ENCODE measurements at regions not wholly inside any gene's neighbourhood (a gene's known extent, or its start where the extent isn't known, plus 50 kb on each side); places are given as distances from the start of the nearest gene placed in this dataset.
A peak's percentile ranks its signal among the peaks of the same experiment; 100 is the strongest.

DNA sequence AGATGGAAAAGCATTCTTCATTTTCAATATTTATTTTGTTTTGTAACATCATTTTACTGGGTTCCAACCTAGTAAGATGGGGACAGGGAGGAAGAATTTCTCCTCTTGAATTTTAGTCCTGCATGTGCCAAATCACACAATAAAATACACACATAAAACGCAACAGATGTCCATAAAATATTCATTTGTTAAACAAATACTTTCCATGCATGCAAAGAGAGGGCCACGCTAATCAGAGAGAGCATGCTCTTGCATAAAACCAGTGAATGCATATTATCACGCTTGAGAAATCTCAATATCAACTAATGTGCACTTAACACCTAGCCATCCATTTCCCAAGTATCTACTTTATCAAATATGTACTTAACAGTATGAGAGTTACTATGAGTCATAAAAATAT is 212.6 kb upstream of the TARS1 start:
- H3K9me3 ChIP-seq (ENCODE audit: insufficient read depth, low read depth, low read length) = no peaks in the 10 kb centered on the region
- no peak overlapping the region for H2AK5ac ChIP-seq (ENCODE audit: low read length)
- WGBS (ENCODE audit: extremely low coverage, insufficient coverage, insufficient read length) = no CpG with 5 or more reads among the region's 3 CpGs
- no peak overlapping the region for H4K8ac ChIP-seq (ENCODE audit: low read depth, low read length)
- no peak overlapping the region for H4K91ac ChIP-seq (ENCODE audit: low read depth, low read length)
- no peak overlapping the region for H2BK120ac ChIP-seq (ENCODE audit: insufficient read depth, low read length, poor library complexity)
- H4K12ac ChIP-seq (ENCODE audit: low read depth, low read length) = no peak overlapping the region
- no peaks in the 10 kb centered on the region for H3K27me3 ChIP-seq (ENCODE audit: insufficient read depth, low read length)
- DNase-seq = no peak
- H3K4me3 ChIP-seq (ENCODE audit: low read depth, low read length) = no peak overlapping the region
- no peak overlapping the region for H3K4me2 ChIP-seq (ENCODE audit: low read length)
- H3K27ac ChIP-seq (ENCODE audit: low read depth, low read length) = no peak overlapping the region
- no peaks in the 10 kb centered on the region for H3K79me2 ChIP-seq (ENCODE audit: control insufficient read depth, insufficient read depth, low read length, poor library complexity)
- H2BK12ac ChIP-seq (ENCODE audit: low read length) = no peak overlapping the region
- no peak overlapping the region for H2BK5ac ChIP-seq (ENCODE audit: low read depth, low read length, poor library complexity)
- no peak overlapping the region for H3K9ac ChIP-seq (ENCODE audit: low read length)
- H3K23ac ChIP-seq (ENCODE audit: low read length) = no peak overlapping the region
- H3K36me3 ChIP-seq (ENCODE audit: control insufficient read depth in 1 of 2, insufficient read depth in 2 of 2, low read length in 2 of 2) = no peaks in the 10 kb centered on the region
- H3K79me1 ChIP-seq (ENCODE audit: low read length) = no peaks in the 10 kb centered on the region
- no peak overlapping the region for H2AFZ ChIP-seq (ENCODE audit: insufficient read depth, low read length, poor library complexity)
- no peak overlapping the region for H3K4ac ChIP-seq (ENCODE audit: low read depth, low read length)
- no peaks in the 10 kb centered on the region for H3K4me1 ChIP-seq (ENCODE audit: control insufficient read depth in 1 of 2, insufficient read depth in 2 of 2, low read length in 2 of 2)
- H3K14ac ChIP-seq (ENCODE audit: low read length) = no peak overlapping the region
- no peak overlapping the region for H3K18ac ChIP-seq (ENCODE audit: low read length)

DNA sequence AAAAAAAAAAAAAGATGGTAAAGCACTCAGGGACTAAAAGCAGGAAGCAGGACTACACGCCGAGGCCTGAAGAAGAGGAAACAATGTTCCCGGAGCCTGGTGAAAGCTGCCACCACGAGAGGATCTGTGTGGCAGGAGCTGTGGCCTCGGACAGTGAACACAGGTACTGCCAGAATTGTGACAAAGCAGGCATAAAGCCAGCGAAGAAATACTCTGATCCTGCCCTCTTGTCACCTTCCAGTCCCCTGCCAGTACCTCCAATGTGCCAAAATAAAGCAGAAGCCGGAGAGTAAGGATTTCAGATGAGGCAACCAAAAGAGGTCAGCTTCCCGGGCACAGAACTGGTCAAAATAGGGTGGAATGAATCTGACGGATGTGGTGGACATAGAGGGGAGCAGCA is 211.5 kb upstream of the TARS1 start:
- DNase-seq = no peak
- WGBS (ENCODE audit: extremely low coverage, insufficient coverage, insufficient read length) = no CpG with 5 or more reads among the region's 9 CpGs
- Histone ChIP-seq H2AK5ac (ENCODE audit: low read length) (no peak overlapping the region), H3K79me2 (ENCODE audit: control insufficient read depth, insufficient read depth, low read length, poor library complexity) (no peaks in the 10 kb centered on the region), H3K14ac (ENCODE audit: low read length) (no peak overlapping the region), H2AFZ (ENCODE audit: insufficient read depth, low read length, poor library complexity) (no peak overlapping the region), H3K23ac (ENCODE audit: low read length) (no peak overlapping the region), H3K4me1 (ENCODE audit: control insufficient read depth in 1 of 2, insufficient read depth in 2 of 2, low read length in 2 of 2) (no peaks in the 10 kb centered on the region), H4K91ac (ENCODE audit: low read depth, low read length) (peak overlapping the region; percentile 17), H3K27me3 (ENCODE audit: insufficient read depth, low read length) (no peaks in the 10 kb centered on the region), H3K9me3 (ENCODE audit: insufficient read depth, low read depth, low read length) (no peaks in the 10 kb centered on the region), H3K4ac (ENCODE audit: low read depth, low read length) (no peak overlapping the region), H3K27ac (ENCODE audit: low read depth, low read length) (no peak overlapping the region), H3K79me1 (ENCODE audit: low read length) (no peaks in the 10 kb centered on the region), H2BK120ac (ENCODE audit: insufficient read depth, low read length, poor library complexity) (no peak overlapping the region), H3K18ac (ENCODE audit: low read length) (no peak overlapping the region), H2BK12ac (ENCODE audit: low read length) (no peak overlapping the region), H4K8ac (ENCODE audit: low read depth, low read length) (no peak overlapping the region), H3K36me3 (ENCODE audit: control insufficient read depth in 1 of 2, insufficient read depth in 2 of 2, low read length in 2 of 2) (no peaks in the 10 kb centered on the region), H3K4me2 (ENCODE audit: low read length) (no peak overlapping the region), H2BK5ac (ENCODE audit: low read depth, low read length, poor library complexity) (no peak overlapping the region), H4K12ac (ENCODE audit: low read depth, low read length) (no peak overlapping the region), H3K4me3 (ENCODE audit: low read depth, low read length) (no peak overlapping the region), H3K9ac (ENCODE audit: low read length) (no peak overlapping the region)

DNA sequence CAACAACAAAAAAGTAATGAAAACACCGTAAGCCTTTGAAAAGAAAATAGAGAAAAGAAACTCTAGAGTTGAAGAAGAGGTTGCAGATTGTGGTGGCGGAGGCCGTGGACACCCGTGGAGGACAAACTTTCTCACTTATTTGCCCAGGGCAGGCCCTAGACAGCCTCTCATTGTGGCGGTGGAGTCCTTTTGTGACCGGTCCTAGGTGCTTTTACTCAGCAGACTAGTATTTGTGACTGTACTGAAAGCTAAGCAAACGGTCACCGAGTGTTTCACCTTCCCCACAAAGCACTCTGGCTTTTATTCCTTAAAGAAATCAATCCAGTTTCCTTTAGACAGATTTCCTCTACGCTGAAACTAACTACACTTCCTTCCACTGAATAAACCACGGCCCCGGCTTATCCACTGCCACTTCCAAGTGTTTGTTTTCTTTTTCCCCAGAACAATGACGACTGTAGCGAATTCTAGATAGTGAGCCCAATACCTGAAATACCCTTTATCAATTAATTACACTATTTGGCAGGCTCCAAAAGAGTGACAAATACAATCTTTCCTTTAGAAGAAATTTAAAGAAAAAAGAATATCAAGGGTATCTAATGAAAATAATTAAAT is 210.2 kb upstream of the TARS1 start:
- H2AK5ac ChIP-seq (ENCODE audit: low read length) = no peak overlapping the region
- H3K79me1 ChIP-seq (ENCODE audit: low read length) = no peaks in the 10 kb centered on the region
- H3K79me2 ChIP-seq (ENCODE audit: control insufficient read depth, insufficient read depth, low read length, poor library complexity) = no peaks in the 10 kb centered on the region
- no peaks in the 10 kb centered on the region for H3K36me3 ChIP-seq (ENCODE audit: control insufficient read depth in 1 of 2, insufficient read depth in 2 of 2, low read length in 2 of 2)
- no peak overlapping the region for H2BK120ac ChIP-seq (ENCODE audit: insufficient read depth, low read length, poor library complexity)
- no peaks in the 10 kb centered on the region for H3K27me3 ChIP-seq (ENCODE audit: insufficient read depth, low read length)
- no CpG with 5 or more reads among the region's 13 CpGs for WGBS (ENCODE audit: extremely low coverage, insufficient coverage, insufficient read length)
- no peak for DNase-seq
- H2AFZ ChIP-seq (ENCODE audit: insufficient read depth, low read length, poor library complexity) = no peak overlapping the region
- H3K18ac ChIP-seq (ENCODE audit: low read length) = no peak overlapping the region
- H3K14ac ChIP-seq (ENCODE audit: low read length) = no peak overlapping the region
- no peak overlapping the region for H4K91ac ChIP-seq (ENCODE audit: low read depth, low read length)
- H3K27ac ChIP-seq (ENCODE audit: low read depth, low read length) = no peak overlapping the region
- H3K4ac ChIP-seq (ENCODE audit: low read depth, low read length) = no peak overlapping the region
- no peak overlapping the region for H3K4me2 ChIP-seq (ENCODE audit: low read length)
- no peak overlapping the region for H2BK5ac ChIP-seq (ENCODE audit: low read depth, low read length, poor library complexity)
- no peak overlapping the region for H3K4me3 ChIP-seq (ENCODE audit: low read depth, low read length)
- no peak overlapping the region for H3K23ac ChIP-seq (ENCODE audit: low read length)
- no peaks in the 10 kb centered on the region for H3K4me1 ChIP-seq (ENCODE audit: control insufficient read depth in 1 of 2, insufficient read depth in 2 of 2, low read length in 2 of 2)
- no peak overlapping the region for H4K12ac ChIP-seq (ENCODE audit: low read depth, low read length)
- no peak overlapping the region for H4K8ac ChIP-seq (ENCODE audit: low read depth, low read length)
- H2BK12ac ChIP-seq (ENCODE audit: low read length) = no peak overlapping the region
- H3K9ac ChIP-seq (ENCODE audit: low read length) = no peak overlapping the region
- H3K9me3 ChIP-seq (ENCODE audit: insufficient read depth, low read depth, low read length) = no peaks in the 10 kb centered on the region

DNA sequence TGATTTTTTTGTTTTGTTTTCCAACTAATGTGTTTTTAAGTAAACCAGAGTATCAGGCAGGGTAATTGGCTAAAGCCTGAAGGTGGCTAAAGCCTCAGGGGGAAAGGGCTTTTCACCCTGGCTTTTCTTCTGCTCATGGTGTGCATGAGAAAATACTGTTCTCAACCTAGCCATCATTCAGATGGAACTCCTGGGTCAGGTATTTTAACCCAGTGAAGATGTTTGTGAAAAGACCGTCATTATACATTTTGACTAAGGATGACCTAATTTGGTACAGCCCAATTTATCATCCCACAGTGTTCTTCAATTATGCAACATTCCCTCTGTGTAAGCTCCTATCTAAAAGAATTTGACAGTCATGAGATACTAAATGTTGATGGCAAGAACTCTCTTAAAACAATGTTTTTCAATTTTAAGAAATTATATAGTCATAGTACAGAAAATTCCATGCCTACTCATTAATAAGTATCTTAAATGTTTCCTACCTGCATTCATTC is 209.5 kb upstream of the TARS1 start:
- Histone ChIP-seq H4K8ac (ENCODE audit: low read depth, low read length) (no peak overlapping the region), H3K9ac (ENCODE audit: low read length) (no peak overlapping the region), H3K4me1 (ENCODE audit: control insufficient read depth in 1 of 2, insufficient read depth in 2 of 2, low read length in 2 of 2) (no peaks in the 10 kb centered on the region), H3K27me3 (ENCODE audit: insufficient read depth, low read length) (no peaks in the 10 kb centered on the region), H3K4me3 (ENCODE audit: low read depth, low read length) (no peak overlapping the region), H3K79me2 (ENCODE audit: control insufficient read depth, insufficient read depth, low read length, poor library complexity) (no peaks in the 10 kb centered on the region), H3K23ac (ENCODE audit: low read length) (no peak overlapping the region), H3K36me3 (ENCODE audit: control insufficient read depth in 1 of 2, insufficient read depth in 2 of 2, low read length in 2 of 2) (no peaks in the 10 kb centered on the region), H2BK120ac (ENCODE audit: insufficient read depth, low read length, poor library complexity) (no peak overlapping the region), H3K18ac (ENCODE audit: low read length) (no peak overlapping the region), H4K12ac (ENCODE audit: low read depth, low read length) (no peak overlapping the region), H2AFZ (ENCODE audit: insufficient read depth, low read length, poor library complexity) (no peak overlapping the region), H3K14ac (ENCODE audit: low read length) (no peak overlapping the region), H3K9me3 (ENCODE audit: insufficient read depth, low read depth, low read length) (no peaks in the 10 kb centered on the region), H2BK5ac (ENCODE audit: low read depth, low read length, poor library complexity) (no peak overlapping the region), H2AK5ac (ENCODE audit: low read length) (no peak overlapping the region), H3K4ac (ENCODE audit: low read depth, low read length) (no peak overlapping the region), H4K91ac (ENCODE audit: low read depth, low read length) (no peak overlapping the region), H3K79me1 (ENCODE audit: low read length) (no peaks in the 10 kb centered on the region), H2BK12ac (ENCODE audit: low read length) (no peak overlapping the region), H3K4me2 (ENCODE audit: low read length) (no peak overlapping the region), H3K27ac (ENCODE audit: low read depth, low read length) (no peak overlapping the region)
- DNase-seq = no peak
- WGBS (ENCODE audit: extremely low coverage, insufficient coverage, insufficient read length) = no CpG with 5 or more reads among the region's 1 CpG
